IPS-NIHi11 (cell line): ENCODE measurements at regions not wholly inside any gene's neighbourhood (a gene's known extent, or its start where the extent isn't known, plus 50 kb on each side); places are given as distances from the start of the nearest gene placed in this dataset.

Source experiments
- DNase-seq: peaks from one replicate; pipeline ENCODE4 v3.0.0; 2012; ENCODE audit warnings: mixed read lengths, low spot score

GRCh38 chr5:139733698-139734538 lies 61.7 kb upstream of the PSD2 start:
- no peak for DNase-seq

DNA sequence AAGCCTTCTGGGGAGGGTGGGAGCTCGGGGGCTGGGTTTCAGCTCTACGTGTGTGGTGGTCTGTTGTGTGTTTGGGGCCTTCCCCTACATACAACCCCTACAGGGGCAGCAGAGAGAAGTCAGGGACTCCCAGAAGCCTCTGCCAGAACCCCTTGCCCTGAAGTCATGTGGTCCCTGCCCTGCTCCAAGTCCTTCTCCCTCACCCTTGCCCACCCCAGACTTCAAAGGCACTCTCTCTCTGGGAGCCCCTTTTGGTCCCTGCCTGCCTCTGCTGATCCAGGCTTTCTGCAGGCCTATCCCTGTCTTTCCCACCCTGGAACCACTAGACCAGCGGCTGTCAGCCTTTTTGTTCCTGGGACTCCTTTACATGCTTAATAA lies 61.1 kb upstream of the PSD2 start:
- no peak for DNase-seq

- no peak for DNase-seq
These were observed 57.1 kb upstream of the PSD2 start for GRCh38 chr5:139738193-139739149.

- DNase-seq: no peak
These were observed 56.2 kb upstream of the PSD2 start for GRCh38 chr5:139739150-139739974.

GRCh38 chr5:139740138-139740991 lies 55.2 kb upstream of the PSD2 start:
- DNase-seq: no peak

- DNase-seq: no peak
These were observed 54.5 kb upstream of the PSD2 start for GRCh38 chr5:139740992-139741672.

DNA sequence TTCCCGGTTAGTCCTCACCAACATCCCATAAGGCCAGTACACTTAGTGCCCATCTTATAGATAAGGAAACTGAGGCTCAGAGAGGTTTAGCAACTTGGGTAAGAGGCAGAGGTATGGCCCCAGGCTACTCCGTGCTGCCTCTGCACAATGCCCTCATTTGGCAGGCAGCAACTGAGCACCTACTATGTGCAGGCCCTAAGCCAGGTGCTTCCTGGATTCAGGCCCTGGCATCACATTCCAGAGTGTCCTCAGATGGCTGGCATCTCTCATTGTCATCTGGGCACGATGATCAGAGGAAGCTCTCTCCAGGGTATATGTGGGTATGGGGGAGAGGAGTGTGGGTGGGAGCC lies 53.8 kb upstream of the PSD2 start:
- no peak for DNase-seq

DNA sequence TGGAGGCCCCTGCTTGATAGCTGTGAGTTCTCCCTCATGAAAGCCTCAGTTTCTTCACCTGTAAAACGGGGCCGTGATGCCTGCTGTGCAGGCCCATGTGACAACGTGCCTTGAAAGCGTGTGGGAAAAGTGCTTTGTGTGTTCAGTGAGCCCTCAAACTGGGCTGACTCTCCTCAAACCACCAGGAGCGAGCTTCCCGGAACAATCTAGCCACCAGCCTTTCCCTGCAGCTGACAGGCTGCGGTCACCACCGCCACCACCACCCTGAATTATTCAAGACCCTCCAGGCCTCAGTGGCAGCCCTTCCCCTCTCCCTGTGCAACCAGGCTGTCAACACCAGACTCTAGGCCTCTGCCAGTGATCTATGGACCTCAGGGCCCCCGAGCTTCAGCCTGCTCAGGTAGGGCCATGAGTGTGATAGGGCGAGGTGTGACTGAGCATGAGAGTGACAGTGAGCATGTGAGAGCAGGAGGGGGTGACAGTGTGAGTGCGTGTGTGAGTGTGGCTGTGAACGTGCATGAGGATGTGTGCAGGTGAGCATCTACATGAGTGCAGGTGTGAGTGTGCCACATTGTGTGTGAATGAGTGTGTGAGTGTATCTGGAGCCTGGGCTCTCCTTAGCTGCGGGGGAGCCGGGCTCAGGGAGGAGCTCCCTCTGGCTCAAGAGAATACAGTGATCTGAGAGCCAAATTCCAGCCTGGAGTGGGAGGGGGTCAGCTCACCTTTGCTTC lies 53.3 kb upstream of the PSD2 start:
- DNase-seq: no peak

DNA sequence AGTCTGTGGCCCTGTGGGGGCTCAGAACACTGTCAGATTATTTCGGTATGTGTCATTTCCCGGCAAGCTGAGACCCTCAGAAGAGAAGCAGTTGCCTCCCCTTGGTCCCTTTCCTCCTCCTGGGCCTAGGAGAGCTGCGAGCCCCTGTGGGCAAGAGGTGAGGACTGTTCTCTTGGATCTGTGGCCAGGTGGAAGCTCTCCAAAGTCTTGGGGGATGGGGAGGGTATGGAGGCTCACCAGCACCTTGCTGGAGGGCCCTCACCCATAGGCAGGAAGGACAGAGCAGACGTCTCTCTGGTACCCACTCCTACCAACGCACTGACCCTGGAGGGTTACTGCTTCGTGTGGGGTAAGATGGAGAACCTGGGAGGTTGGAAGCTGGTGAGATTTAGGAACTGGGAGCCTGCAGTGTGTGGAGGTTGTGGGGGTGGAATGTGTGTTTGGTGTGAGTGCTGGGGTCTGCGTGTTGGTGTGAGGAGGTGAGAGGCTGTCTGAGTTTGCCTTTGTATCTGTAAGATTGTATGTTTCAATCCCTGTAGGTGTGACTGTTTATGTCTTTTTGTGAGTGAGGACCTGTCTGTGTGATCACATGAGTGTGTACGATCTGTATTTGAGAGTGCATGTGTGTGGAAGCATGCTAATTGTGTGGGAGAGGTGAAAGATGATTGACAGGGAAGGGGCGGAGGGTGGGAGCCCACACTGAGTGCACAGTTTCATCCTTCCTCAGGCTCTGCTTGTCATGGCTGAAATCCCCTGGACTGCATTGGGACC lies 52.4 kb upstream of the PSD2 start:
- no peak for DNase-seq

- no peak for DNase-seq
These were observed 51.8 kb upstream of the PSD2 start for GRCh38 chr5:139743804-139744203.

- DNase-seq: no peak
These were observed 51.0 kb upstream of the PSD2 start for GRCh38 chr5:139744471-139745131.

DNA sequence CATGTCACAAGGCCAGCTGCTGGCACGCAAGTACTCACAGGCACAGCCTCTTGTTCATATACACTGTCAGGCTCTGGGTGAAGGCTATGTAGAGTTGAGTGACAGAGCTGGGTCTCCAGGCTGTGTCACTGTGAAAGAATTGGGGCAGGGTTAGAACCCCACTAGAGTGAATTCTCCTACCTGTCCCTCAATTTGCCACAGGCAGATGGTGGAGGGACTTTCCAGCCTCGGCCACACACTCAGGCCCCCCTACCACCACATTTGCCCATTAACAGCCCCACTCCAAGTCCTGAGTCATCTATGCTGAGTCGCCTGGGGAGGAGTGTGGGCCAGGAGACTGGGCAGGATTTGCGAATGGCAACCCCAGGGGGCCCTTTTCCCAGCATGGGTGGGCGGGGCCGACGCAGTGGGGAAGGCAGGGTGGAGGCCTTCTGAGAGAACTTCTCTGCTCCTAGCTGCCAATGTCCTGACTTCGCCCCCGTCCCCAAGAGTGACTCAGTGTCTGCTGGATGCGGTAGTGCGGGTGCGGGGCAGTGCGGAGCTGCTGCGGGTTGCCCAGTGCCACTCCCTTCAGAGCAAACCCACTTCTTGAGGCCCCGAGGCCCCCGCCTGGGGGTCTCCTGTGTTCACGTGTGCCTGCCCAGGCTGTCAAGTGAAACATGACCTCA lies 50.3 kb upstream of the PSD2 start:
- DNase-seq: peak; percentile 71

DNA sequence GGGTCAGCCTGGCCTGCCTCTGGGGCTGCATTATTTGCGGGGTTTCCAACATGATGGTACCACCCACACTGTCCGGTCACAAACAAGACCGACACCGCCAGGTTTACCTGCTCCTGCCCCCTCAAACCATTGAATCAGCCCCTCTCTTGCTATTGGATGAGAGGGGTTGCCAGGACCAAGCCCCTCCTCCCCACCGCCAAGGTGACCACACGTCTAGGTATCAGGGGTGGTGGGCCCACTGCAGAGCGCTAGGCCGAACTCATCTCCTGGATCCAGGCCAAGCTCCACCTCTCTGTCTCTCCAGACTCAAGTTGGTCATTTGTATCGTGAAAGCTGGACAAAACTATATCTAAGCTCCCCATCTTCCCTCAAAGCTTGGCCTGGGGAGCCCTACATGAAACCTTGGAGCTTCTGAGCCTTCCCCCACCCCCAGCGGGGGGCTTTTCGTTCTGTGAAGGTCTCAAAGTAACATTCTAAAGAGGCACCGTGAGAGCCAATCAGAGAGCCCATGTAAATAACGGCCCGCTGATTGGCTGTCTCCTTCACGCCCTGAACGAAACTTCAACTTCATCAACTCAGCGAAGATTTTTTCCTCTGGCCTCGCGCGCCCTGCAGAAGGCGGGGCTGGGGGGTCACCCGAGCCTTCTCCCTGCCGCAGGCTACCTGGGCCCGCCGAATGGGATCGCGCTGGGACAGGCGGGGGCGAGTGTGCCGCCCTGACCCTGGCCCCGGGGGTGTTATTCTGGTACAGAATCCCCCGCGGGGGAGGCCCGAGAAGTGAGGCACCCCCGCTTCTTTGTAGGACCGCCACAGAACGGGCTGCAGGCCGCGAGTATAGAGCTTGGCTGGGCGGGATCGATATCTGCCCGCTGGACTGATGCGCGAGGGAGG lies 49.6 kb upstream of the PSD2 start:
- DNase-seq: peak; percentile 91
